Fibroblast of lung (primary cell): ENCODE measurements at regions not wholly inside any gene's neighbourhood (a gene's known extent, or its start where the extent isn't known, plus 50 kb on each side); places are given as distances from the start of the nearest gene placed in this dataset.

Experiments used
- DNase-seq, 2 donors: peaks; one replicate each; pipeline versions ENCODE4 v3.0.0 to v3.0.0-alpha.2; 2010; ENCODE audit warnings: low read depth in 2 of 2
- H2AFZ ChIP-seq: 2 replicates; pipeline ENCODE4 v1.5.1; 2012; ENCODE audit warnings: low read length, control low read depth, inconsistent platforms
- H3K27ac ChIP-seq: 2 replicates; pipeline ENCODE4 v1.5.1; 2011; ENCODE audit warnings: low read length, control low read depth; ENCODE audit not compliant: insufficient read depth
- H3K27me3 ChIP-seq: 2 replicates; pipeline ENCODE4 v1.5.1; 2011; ENCODE audit warnings: mild to moderate bottlenecking, low read length; ENCODE audit not compliant: control insufficient read depth, insufficient read depth
- H3K36me3 ChIP-seq: 2 replicates; pipeline ENCODE4 v1.5.1; 2011; ENCODE audit warnings: low read length; ENCODE audit not compliant: control insufficient read depth, insufficient read depth
- H3K4me1 ChIP-seq: 2 replicates; pipeline ENCODE4 v1.5.1; 2011; ENCODE audit warnings: low read length; ENCODE audit not compliant: control insufficient read depth, insufficient read depth; ENCODE audit errors: extremely low read depth
- H3K4me2 ChIP-seq: 2 replicates; pipeline ENCODE4 v1.5.1; 2011; ENCODE audit warnings: low read length, control low read depth; ENCODE audit not compliant: insufficient read depth; ENCODE audit errors: extremely low read depth
- H3K4me3 ChIP-seq, 4 experiments: fragments of 200-600 bp in 1 of 4; sonication (generic) in 1 of 4; replicated peaks in 1 of 4; 2 replicates each; pipeline ENCODE4 v1.5.1; 2011 to 2016; ENCODE audit warnings: low read length in 4 of 4, low read depth in 3 of 4, mild to moderate bottlenecking in 3 of 4, control low read depth in 2 of 4, inconsistent platforms in 1 of 4, mixed read lengths in 1 of 4; ENCODE audit not compliant: insufficient read depth in 1 of 4; ENCODE audit errors: control extremely low read depth in 1 of 4
- H3K79me2 ChIP-seq: 2 replicates; pipeline ENCODE4 v1.5.1; 2012; ENCODE audit warnings: mild to moderate bottlenecking, low read length, inconsistent platforms; ENCODE audit not compliant: control insufficient read depth, insufficient read depth
- H3K9ac ChIP-seq: 2 replicates; pipeline ENCODE4 v1.5.1; 2011; ENCODE audit warnings: mild to moderate bottlenecking, low read length, control low read depth; ENCODE audit not compliant: insufficient read depth
- H3K9me3 ChIP-seq: 2 replicates; pipeline ENCODE4 v1.5.1; 2012; ENCODE audit warnings: low read depth, low read length; ENCODE audit not compliant: control insufficient read depth, insufficient read depth
- H4K20me1 ChIP-seq: 2 replicates; pipeline ENCODE4 v1.5.1; 2011; ENCODE audit warnings: low read length; ENCODE audit not compliant: control insufficient read depth, insufficient read depth; ENCODE audit errors: extremely low read depth
- EZH2 ChIP-seq: IDR thresholded peaks from 2 replicates; pipeline ENCODE4 v1.5.1; 2012; ENCODE audit warnings: low read length, control low read depth, mild to moderate bottlenecking; ENCODE audit errors: missing control alignments
- TF ChIP-seq, protein P1 (sequence below), 2 donors: IDR thresholded peaks in 1 of 2; conservative IDR thresholded peaks in 1 of 2; 1 replicate in 1 of 2; 2 replicates in 1 of 2; pipeline ENCODE4 v1.5.1; 2011 to 2012; ENCODE audit warnings: low read length in 2 of 2, control low read depth in 1 of 2, inconsistent platforms in 1 of 2, low read depth in 1 of 2, mild to moderate bottlenecking in 1 of 2

- Histone ChIP-seq H3K27ac (no peak overlapping the region), H4K20me1 (no peaks in the 10 kb centered on the region), H3K79me2 (no peaks in the 10 kb centered on the region), H3K4me3 (no peak overlapping the region), H3K9ac (no peak overlapping the region), H3K4me2 (no peak overlapping the region), H3K27me3 (peaks cover 3% of the 10 kb centered on the region), H3K9me3 (no peaks in the 10 kb centered on the region), H3K4me1 (no peaks in the 10 kb centered on the region), H3K36me3 (no peaks in the 10 kb centered on the region), H2AFZ (no peak overlapping the region)
- no peak for DNase-seq
- TF ChIP-seq, protein P1, sequence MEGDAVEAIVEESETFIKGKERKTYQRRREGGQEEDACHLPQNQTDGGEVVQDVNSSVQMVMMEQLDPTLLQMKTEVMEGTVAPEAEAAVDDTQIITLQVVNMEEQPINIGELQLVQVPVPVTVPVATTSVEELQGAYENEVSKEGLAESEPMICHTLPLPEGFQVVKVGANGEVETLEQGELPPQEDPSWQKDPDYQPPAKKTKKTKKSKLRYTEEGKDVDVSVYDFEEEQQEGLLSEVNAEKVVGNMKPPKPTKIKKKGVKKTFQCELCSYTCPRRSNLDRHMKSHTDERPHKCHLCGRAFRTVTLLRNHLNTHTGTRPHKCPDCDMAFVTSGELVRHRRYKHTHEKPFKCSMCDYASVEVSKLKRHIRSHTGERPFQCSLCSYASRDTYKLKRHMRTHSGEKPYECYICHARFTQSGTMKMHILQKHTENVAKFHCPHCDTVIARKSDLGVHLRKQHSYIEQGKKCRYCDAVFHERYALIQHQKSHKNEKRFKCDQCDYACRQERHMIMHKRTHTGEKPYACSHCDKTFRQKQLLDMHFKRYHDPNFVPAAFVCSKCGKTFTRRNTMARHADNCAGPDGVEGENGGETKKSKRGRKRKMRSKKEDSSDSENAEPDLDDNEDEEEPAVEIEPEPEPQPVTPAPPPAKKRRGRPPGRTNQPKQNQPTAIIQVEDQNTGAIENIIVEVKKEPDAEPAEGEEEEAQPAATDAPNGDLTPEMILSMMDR (conservative IDR thresholded peaks at IDR 0.05 in 1 of 2, IDR thresholded peaks at IDR 0.05 in 1 of 2; ENCODE audit: low read depth in 1 of 2, low read length in 2 of 2): no peak
- no peak for TF ChIP-seq EZH2
These were observed 255.3 kb downstream of the CYP26B1 start for GRCh38 chr2:71892423-71892730.

GRCh38 chr2:71891719-71892422 lies 255.8 kb downstream of the CYP26B1 start:
- no peak overlapping the region for H3K4me2 ChIP-seq

GRCh38 chr2:71891155-71891554 lies 256.5 kb downstream of the CYP26B1 start:
- Histone ChIP-seq H3K27ac (no peak overlapping the region), H3K9ac (no peak overlapping the region), H3K9me3 (no peaks in the 10 kb centered on the region), H3K4me1 (no peaks in the 10 kb centered on the region), H3K79me2 (no peaks in the 10 kb centered on the region), H3K27me3 (no peaks in the 10 kb centered on the region), H3K4me2 (no peak overlapping the region), H3K36me3 (no peaks in the 10 kb centered on the region), H2AFZ (no peak overlapping the region), H4K20me1 (no peaks in the 10 kb centered on the region), H3K4me3 (no peak overlapping the region)
- DNase-seq: no peak
- TF ChIP-seq, protein P1 (conservative IDR thresholded peaks at IDR 0.05 in 1 of 2, IDR thresholded peaks at IDR 0.05 in 1 of 2; ENCODE audit: low read depth in 1 of 2, low read length in 2 of 2): no peak
- TF ChIP-seq EZH2: no peak

More at GRCh38 chr2:71891719-71892422, 255.8 kb downstream of the CYP26B1 start:
- Histone ChIP-seq H3K36me3 (no peaks in the 10 kb centered on the region), H3K9me3 (no peaks in the 10 kb centered on the region), H3K9ac (no peak overlapping the region), H3K27ac (no peak overlapping the region), H3K4me3 (no peak overlapping the region), H3K27me3 (no peaks in the 10 kb centered on the region), H2AFZ (no peak overlapping the region), H3K79me2 (no peaks in the 10 kb centered on the region), H4K20me1 (no peaks in the 10 kb centered on the region), H3K4me1 (no peaks in the 10 kb centered on the region)
- DNase-seq: no peak
- no peak for TF ChIP-seq EZH2
- TF ChIP-seq, protein P1 (conservative IDR thresholded peaks at IDR 0.05 in 1 of 2, IDR thresholded peaks at IDR 0.05 in 1 of 2; ENCODE audit: low read depth in 1 of 2, low read length in 2 of 2): no peak
